ENCODE measurements at regions not wholly inside any gene's neighbourhood (a gene's known extent, or its start where the extent isn't known, plus 50 kb on each side); places are given as distances from the start of the nearest gene placed in this dataset.

DNA sequence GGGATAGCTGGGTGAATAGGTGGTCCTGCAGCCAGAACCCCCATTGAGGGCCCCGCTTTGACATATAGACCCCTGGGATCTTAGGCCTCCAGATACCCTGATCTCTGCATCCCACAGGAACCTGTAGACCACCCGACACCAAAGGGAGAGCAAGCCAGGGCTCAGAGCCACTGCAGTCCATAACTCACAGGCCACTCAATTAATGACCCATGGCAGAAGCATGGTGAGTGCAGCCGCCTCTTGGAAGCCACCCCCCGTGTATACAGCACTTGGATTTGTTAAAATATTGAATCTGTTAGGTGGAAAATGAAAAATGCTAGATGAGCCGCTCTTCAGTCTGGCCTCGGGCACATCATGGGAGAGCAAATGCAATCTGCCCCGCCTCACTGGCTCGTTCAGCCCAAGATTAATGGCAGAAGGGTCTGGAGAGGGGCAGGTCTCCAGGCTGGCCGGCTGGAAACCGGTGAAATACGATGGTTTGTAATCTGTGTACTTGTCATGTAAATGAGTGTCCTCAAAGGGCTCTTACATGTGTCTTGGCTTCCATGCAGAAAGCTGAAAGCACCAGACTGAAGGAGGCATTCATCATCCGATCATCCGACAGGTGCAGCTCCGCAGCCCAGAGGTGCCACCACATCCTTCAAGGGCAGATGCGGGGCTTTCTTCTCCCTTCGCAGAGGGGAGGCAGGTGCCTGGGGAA lies 111.3 kb downstream of the OLFM1 start:
- no peak for TF ChIP-seq EZH2 (IDR thresholded peaks at IDR 0.05; ENCODE audit: borderline replicate concordance)
- TF ChIP-seq, protein P1, sequence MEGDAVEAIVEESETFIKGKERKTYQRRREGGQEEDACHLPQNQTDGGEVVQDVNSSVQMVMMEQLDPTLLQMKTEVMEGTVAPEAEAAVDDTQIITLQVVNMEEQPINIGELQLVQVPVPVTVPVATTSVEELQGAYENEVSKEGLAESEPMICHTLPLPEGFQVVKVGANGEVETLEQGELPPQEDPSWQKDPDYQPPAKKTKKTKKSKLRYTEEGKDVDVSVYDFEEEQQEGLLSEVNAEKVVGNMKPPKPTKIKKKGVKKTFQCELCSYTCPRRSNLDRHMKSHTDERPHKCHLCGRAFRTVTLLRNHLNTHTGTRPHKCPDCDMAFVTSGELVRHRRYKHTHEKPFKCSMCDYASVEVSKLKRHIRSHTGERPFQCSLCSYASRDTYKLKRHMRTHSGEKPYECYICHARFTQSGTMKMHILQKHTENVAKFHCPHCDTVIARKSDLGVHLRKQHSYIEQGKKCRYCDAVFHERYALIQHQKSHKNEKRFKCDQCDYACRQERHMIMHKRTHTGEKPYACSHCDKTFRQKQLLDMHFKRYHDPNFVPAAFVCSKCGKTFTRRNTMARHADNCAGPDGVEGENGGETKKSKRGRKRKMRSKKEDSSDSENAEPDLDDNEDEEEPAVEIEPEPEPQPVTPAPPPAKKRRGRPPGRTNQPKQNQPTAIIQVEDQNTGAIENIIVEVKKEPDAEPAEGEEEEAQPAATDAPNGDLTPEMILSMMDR (IDR thresholded peaks at IDR 0.05; ENCODE audit: poor library complexity), result no peak
- TF ChIP-seq EZH2phosphoT487 (IDR thresholded peaks at IDR 0.05; ENCODE audit: low read depth, severe bottlenecking, unreplicated experiment), result no peak
- no peak overlapping the region for H3K27ac ChIP-seq
- H3K9me2 ChIP-seq (replicated peaks; ENCODE audit: insufficient read depth), result no peaks in the 10 kb centered on the region
- no peaks in the 10 kb centered on the region for H3K9me3 ChIP-seq (ENCODE audit: low read depth)
- H3K4me3 ChIP-seq, result no peak overlapping the region
- WGBS (ENCODE audit: low lambda C conversion rate, missing lambda C conversion rate), result 61% methylated on average over 16 of the region's 16 CpGs
- DNase-seq (ENCODE audit: low spot score), result no peak
- H2AFZ ChIP-seq, result no peak overlapping the region
- peaks cover 26% of the 10 kb centered on the region for H3K27me3 ChIP-seq
- no peaks in the 10 kb centered on the region for H3K79me2 ChIP-seq
- no peaks in the 10 kb centered on the region for H3K4me1 ChIP-seq (ENCODE audit: insufficient read depth)
- no peak overlapping the region for H3K4me2 ChIP-seq
- H4K20me1 ChIP-seq (ENCODE audit: insufficient read depth, poor library complexity, severe bottlenecking), result no peaks in the 10 kb centered on the region
- H3K36me3 ChIP-seq (replicated peaks; ENCODE audit: insufficient read depth, low read depth), result no peaks in the 10 kb centered on the region

DNA sequence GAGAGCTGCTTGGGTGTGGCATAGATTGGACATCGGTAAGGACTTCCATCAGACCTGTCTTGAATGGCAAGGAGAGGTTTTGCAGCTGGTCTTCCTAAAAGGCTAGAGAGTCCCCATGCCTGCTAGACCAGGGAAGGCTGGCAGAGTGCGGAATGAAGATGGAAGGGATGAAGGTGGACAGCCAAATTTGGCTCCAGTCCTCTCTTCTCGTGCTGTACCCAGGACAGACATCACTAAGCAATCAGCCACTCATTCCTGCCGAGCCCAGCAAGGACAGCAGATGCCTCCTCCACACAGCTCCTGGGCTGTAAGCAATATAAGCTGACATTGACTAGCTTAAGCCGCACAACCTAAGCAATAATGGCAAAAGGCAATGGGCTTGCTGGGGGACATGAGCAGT lies 112.0 kb downstream of the OLFM1 start:
- no peak overlapping the region for H2AFZ ChIP-seq
- no peaks in the 10 kb centered on the region for H3K9me2 ChIP-seq (replicated peaks; ENCODE audit: insufficient read depth)
- H3K27me3 ChIP-seq, result peaks cover 26% of the 10 kb centered on the region
- no peaks in the 10 kb centered on the region for H3K36me3 ChIP-seq (replicated peaks; ENCODE audit: insufficient read depth, low read depth)
- DNase-seq (ENCODE audit: low spot score), result no peak
- H3K4me3 ChIP-seq, result no peak overlapping the region
- 71% methylated on average over 5 of the region's 5 CpGs for WGBS (ENCODE audit: low lambda C conversion rate, missing lambda C conversion rate)
- no peak overlapping the region for H3K27ac ChIP-seq
- H4K20me1 ChIP-seq (ENCODE audit: insufficient read depth, poor library complexity, severe bottlenecking), result no peaks in the 10 kb centered on the region
- H3K4me2 ChIP-seq, result no peak overlapping the region
- H3K9me3 ChIP-seq (ENCODE audit: low read depth), result no peaks in the 10 kb centered on the region
- TF ChIP-seq, protein P1 (IDR thresholded peaks at IDR 0.05; ENCODE audit: poor library complexity), result no peak
- TF ChIP-seq EZH2phosphoT487 (IDR thresholded peaks at IDR 0.05; ENCODE audit: low read depth, severe bottlenecking, unreplicated experiment) (no peak), EZH2 (IDR thresholded peaks at IDR 0.05; ENCODE audit: borderline replicate concordance) (no peak)
- no peaks in the 10 kb centered on the region for H3K4me1 ChIP-seq (ENCODE audit: insufficient read depth)
- no peaks in the 10 kb centered on the region for H3K79me2 ChIP-seq

DNA sequence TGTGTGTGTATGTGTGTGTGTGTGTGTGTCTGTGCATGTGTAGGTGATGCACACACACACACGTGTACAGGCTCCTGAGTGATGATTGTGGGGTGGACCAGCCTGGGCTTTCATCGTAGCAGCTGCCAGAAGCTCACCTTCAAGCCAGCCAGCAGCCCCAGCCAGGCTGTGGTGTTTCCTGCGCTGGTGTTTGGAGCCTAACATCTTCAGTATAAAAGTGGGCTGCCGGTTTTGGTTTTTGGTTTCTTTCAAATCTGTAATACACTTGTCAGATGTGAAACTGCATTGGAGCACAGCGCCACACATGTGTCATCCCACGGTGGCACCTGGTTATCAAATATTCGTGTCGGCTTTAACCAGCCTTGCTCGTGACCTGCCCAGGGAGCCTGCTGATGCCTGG lies 114.2 kb downstream of the OLFM1 start:
- TF ChIP-seq EZH2phosphoT487 (IDR thresholded peaks at IDR 0.05; ENCODE audit: low read depth, severe bottlenecking, unreplicated experiment), result no peak
- no peak for TF ChIP-seq EZH2 (IDR thresholded peaks at IDR 0.05; ENCODE audit: borderline replicate concordance)
- TF ChIP-seq, protein P1 (IDR thresholded peaks at IDR 0.05; ENCODE audit: poor library complexity), result no peak
- WGBS (ENCODE audit: low lambda C conversion rate, missing lambda C conversion rate), result 88% methylated on average over 9 of the region's 9 CpGs

More for the DNA sequence above, 114.2 kb downstream of the OLFM1 start:
- no peaks in the 10 kb centered on the region for H3K4me1 ChIP-seq (ENCODE audit: insufficient read depth)
- H3K4me2 ChIP-seq, result no peak overlapping the region
- H3K9me2 ChIP-seq (replicated peaks; ENCODE audit: insufficient read depth), result no peaks in the 10 kb centered on the region
- H3K79me2 ChIP-seq, result no peaks in the 10 kb centered on the region
- H3K27ac ChIP-seq, result no peak overlapping the region
- DNase-seq (ENCODE audit: low spot score), result no peak
- H3K27me3 ChIP-seq, result peaks cover 25% of the 10 kb centered on the region
- H2AFZ ChIP-seq, result no peak overlapping the region
- no peak overlapping the region for H3K4me3 ChIP-seq
- H4K20me1 ChIP-seq (ENCODE audit: insufficient read depth, poor library complexity, severe bottlenecking), result no peaks in the 10 kb centered on the region
- no peaks in the 10 kb centered on the region for H3K36me3 ChIP-seq (replicated peaks; ENCODE audit: insufficient read depth, low read depth)
- no peaks in the 10 kb centered on the region for H3K9me3 ChIP-seq (ENCODE audit: low read depth)
